ENCODE measurements at regions not wholly inside any gene's neighbourhood (a gene's known extent, or its start where the extent isn't known, plus 50 kb on each side); places are given as distances from the start of the nearest gene placed in this dataset.

GRCh38 chr5:74015716-74016115 lies 389.7 kb downstream of the ARHGEF28 start:
- H3K27me3 ChIP-seq (ENCODE audit: insufficient read depth, low read depth, low read length) = no peaks in the 10 kb centered on the region
- H3K4me2 ChIP-seq (ENCODE audit: low read length) = no peak overlapping the region
- H4K20me1 ChIP-seq (ENCODE audit: insufficient read depth) = no peaks in the 10 kb centered on the region
- H3K4me3 ChIP-seq (ENCODE audit: low read length) = no peak overlapping the region
- H3K9me2 ChIP-seq (ENCODE audit: insufficient read depth, low read length) = no peaks in the 10 kb centered on the region
- no peaks in the 10 kb centered on the region for H3K36me3 ChIP-seq (ENCODE audit: insufficient read depth, low read length)
- no peak for TF ChIP-seq MXI1 (conservative IDR thresholded peaks at IDR 0.05; ENCODE audit: poor library complexity, severe bottlenecking)
- TF ChIP-seq RAD21 (conservative IDR thresholded peaks at IDR 0.05) = no peak
- TF ChIP-seq POLR2AphosphoS5 (IDR thresholded peaks at IDR 0.05) = no peak
- TF ChIP-seq TAF1 (IDR thresholded peaks at IDR 0.05; ENCODE audit: low read depth) = no peak
- TF ChIP-seq CTCF (IDR thresholded peaks at IDR 0.05; ENCODE audit: poor library complexity, severe bottlenecking) = no peak
- no peak for TF ChIP-seq SMC3 (conservative IDR thresholded peaks at IDR 0.05; ENCODE audit: poor library complexity)
- TF ChIP-seq EZH2 (IDR thresholded peaks at IDR 0.05; ENCODE audit: borderline replicate concordance, insufficient read depth, low read length, poor library complexity, severe bottlenecking) = no peak
- no peak for TF ChIP-seq EP300 (conservative IDR thresholded peaks at IDR 0.05; ENCODE audit: poor library complexity, severe bottlenecking)
- TF ChIP-seq REST (IDR thresholded peaks at IDR 0.05; ENCODE audit: borderline replicate concordance) = no peak
- H3F3A ChIP-seq (ENCODE audit: insufficient read depth, low read length, poor library complexity, severe bottlenecking) = no peaks in the 10 kb centered on the region
- no peaks in the 10 kb centered on the region for H3K79me2 ChIP-seq (replicated peaks; ENCODE audit: insufficient read depth, low read length)
- no peak overlapping the region for H3K27ac ChIP-seq (ENCODE audit: low read length)
- H3K9me3 ChIP-seq (ENCODE audit: low read length) = no peaks in the 10 kb centered on the region
- no peak overlapping the region for H3K9ac ChIP-seq (ENCODE audit: low read length)
- no peak overlapping the region for H2AFZ ChIP-seq (ENCODE audit: low read depth, low read length)

DNA sequence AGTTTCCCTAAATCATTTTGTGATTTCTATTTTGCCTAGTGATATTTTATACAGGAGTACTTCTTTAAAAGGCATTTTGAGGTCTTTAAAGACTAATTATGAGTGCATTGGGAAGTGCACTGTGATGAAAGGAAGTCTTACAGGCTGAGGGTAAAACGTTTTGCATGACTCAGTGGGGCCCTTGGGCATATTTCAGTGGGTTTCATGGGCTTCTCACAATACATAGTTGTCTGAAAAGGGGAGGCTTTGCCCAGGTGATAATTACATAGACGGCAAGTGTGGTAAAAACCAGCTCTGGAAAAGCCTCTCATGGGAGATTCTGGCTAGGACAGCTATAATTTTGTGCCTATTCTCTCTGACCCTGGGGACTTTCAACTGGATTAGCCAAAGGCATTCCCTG lies 387.2 kb downstream of the ARHGEF28 start:
- Histone ChIP-seq H3K4me2 (ENCODE audit: low read length) (no peak overlapping the region), H4K20me1 (ENCODE audit: insufficient read depth) (no peaks in the 10 kb centered on the region), H3K27me3 (ENCODE audit: insufficient read depth, low read depth, low read length) (no peaks in the 10 kb centered on the region), H3K9me2 (ENCODE audit: insufficient read depth, low read length) (no peaks in the 10 kb centered on the region), H3K4me3 (ENCODE audit: low read length) (no peak overlapping the region), H3K9ac (ENCODE audit: low read length) (no peak overlapping the region), H2AFZ (ENCODE audit: low read depth, low read length) (no peak overlapping the region), H3K27ac (ENCODE audit: low read length) (no peak overlapping the region), H3F3A (ENCODE audit: insufficient read depth, low read length, poor library complexity, severe bottlenecking) (no peaks in the 10 kb centered on the region), H3K79me2 (replicated peaks; ENCODE audit: insufficient read depth, low read length) (no peaks in the 10 kb centered on the region), H3K9me3 (ENCODE audit: low read length) (no peaks in the 10 kb centered on the region), H3K36me3 (ENCODE audit: insufficient read depth, low read length) (no peaks in the 10 kb centered on the region)
- TF ChIP-seq EP300 (conservative IDR thresholded peaks at IDR 0.05; ENCODE audit: poor library complexity, severe bottlenecking) (no peak), POLR2AphosphoS5 (IDR thresholded peaks at IDR 0.05) (no peak), CTCF (IDR thresholded peaks at IDR 0.05; ENCODE audit: poor library complexity, severe bottlenecking) (no peak), EZH2 (IDR thresholded peaks at IDR 0.05; ENCODE audit: borderline replicate concordance, insufficient read depth, low read length, poor library complexity, severe bottlenecking) (no peak), TAF1 (IDR thresholded peaks at IDR 0.05; ENCODE audit: low read depth) (no peak), RAD21 (conservative IDR thresholded peaks at IDR 0.05) (no peak), SMC3 (conservative IDR thresholded peaks at IDR 0.05; ENCODE audit: poor library complexity) (no peak), REST (IDR thresholded peaks at IDR 0.05; ENCODE audit: borderline replicate concordance) (no peak), MXI1 (conservative IDR thresholded peaks at IDR 0.05; ENCODE audit: poor library complexity, severe bottlenecking) (no peak)
